Stimulated activated CD4-positive, alpha-beta T cell treated with anti-CD3 and anti-CD28 coated beads, Interleukin-4, amount 100 ng/mL, for 24 hours (primary cell): ENCODE measurements at regions not wholly inside any gene's neighbourhood (a gene's known extent, or its start where the extent isn't known, plus 50 kb on each side); places are given as distances from the start of the nearest gene placed in this dataset.
"Not testable (repeated sequence)": the region's sequence is repeated elsewhere in the genome, so short reads cannot be mapped to it uniquely, and the experiment has no call there.

Experiments used
- DNase-seq: peaks from one replicate; pipeline ENCODE4 v3.0.0-alpha.2; 2020

GRCh38 chr4:42205541-42205940 is 53.1 kb upstream of the BEND4 start:
- DNase-seq: no peak

DNA sequence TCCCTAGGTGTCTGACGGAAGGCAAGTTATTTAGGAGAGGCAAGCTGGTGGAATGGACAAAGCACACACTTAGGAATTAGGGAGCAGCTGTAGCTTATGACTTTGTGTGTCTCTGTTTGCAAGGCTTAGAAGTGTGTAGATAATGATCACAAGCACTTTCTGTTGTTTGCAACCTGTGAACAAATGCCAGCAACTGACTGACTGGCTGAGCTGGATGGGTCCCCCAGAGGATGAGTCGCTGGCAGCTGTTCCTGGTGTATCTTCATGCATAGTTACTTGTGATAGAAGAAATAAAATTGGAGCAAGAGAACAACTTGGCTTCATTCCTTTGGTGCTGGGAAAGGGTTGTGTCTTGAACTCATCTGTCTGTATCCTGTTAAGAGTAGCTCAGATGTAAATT is 64.2 kb upstream of the BEND4 start:
- no peak for DNase-seq

DNA sequence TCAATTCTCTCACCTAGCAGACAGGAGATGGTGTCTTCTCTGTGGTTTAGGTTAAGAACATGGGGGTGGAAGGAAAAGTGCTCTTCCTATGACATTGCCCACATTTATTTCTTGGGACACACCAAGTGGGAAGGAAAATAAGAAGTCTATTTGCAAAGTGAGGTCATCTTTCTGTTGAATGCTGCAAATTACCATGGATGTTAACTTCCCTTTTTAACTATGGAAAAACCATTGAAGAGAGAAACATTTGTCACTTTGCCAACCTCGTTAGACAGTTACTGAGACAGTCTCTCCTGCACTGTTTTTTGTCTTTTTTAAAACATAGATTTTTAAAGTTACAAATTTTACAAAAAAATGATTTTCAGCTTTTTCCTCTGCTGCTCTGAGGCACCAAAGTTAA is 72.8 kb upstream of the BEND4 start:
- DNase-seq: no peak

DNA sequence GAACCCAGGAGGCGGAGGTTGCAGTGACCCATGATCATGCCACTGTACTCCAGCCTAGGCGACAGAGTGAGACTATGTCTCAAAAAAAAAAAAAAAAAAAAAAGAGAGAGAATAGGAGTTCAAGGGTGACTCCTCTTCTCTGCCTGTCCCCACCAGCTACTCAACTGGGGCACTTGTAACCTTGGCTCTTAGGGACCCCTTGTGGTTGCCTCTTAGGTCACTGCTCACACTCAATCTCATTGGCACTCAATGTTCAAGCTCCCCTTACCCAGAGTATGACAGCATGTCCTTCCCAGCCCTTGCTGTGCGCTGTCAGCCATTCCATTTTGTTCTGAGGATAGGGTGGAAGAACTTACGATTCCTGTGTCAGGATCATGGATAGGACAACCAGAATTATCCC is 82.4 kb upstream of the BEND4 start:
- no peak for DNase-seq

DNA sequence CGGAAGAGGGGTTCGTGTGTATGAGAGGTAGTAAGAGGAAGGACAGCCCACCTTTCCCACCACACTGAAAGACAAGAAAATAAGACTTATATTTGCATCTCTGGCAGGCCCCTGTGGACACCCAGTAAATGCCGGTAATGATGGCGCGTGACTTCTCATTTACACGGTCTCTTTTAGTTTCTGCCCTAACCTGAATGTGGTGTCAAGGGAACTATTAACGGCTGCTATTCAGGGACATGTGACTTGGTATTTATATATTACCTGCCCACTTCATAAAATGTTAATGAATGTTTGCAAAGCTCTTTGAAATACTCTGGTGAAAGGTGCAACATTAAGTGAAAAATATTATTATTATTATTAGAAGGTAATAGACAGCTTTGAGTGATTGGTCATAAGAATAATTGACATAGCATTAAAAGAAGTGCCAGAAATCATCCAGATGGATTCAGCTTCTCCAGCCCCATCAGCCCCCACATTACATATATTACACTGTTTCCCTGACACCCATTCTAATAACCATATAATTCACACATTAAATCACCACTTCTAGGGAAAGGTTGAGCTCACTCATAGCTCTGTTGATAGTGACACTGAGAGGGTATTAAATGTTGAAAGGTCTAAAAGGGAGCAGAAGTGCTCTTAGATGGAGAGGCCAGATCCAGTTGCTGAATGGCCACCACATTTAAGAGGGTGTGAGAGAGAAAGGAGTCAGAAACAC is 83.0 kb upstream of the BEND4 start:
- DNase-seq: no peak

DNA sequence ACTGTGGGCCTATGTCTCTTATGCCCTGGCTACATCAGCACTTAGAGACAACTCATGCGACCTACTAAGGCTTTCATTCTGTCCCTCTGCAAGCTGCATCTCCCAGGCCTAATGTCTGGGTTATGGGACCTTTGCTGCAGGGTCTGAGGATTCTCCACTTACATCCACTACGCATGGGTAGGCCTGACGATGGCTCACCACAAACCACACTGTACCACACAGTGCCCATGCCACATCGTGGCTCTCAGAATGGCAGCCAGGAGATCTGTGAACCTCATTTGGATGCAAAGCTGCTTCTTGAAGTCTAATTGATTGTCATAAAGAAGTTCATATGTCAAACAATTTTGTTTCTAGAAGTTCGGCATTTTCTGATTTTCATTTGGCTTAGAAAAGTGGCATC is 84.6 kb upstream of the BEND4 start:
- no peak for DNase-seq

DNA sequence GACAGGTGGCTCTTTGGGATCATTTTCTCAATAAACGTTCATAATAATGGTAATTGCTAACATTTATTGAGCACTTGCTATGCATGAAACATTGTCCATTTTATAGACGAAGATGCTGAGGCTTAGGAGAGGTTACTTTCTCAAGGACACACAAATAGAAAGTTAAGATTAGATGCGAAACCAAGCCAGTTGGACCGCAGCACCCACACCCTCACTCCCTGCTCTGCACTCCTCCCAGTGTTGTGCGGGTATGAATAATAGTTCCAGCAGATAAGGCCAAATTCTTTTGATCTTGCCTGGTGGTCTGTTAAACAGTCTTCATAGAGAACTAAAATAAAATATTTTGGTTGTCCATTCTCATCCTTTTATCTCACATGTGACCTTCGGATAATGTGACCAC is 85.0 kb upstream of the BEND4 start:
- no peak for DNase-seq

DNA sequence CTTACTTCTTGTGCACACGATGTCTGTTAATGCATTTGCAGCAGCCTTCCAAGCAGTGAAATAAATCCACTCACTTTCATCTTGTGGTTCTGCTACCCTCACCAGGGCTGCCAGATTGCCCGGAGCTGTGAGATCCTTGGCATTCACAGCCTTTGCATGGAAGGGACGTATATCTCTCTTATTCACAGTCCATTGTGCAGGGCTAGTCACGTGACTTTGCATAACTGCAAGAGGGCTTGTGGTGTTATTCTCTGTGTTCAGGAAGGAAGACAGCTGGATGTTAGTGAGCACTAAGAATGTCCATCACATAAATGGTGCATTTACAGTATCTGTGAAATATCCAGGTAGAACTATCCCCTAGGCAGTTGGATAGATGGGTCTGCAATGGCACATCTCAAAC is 96.5 kb upstream of the BEND4 start:
- DNase-seq: no peak

DNA sequence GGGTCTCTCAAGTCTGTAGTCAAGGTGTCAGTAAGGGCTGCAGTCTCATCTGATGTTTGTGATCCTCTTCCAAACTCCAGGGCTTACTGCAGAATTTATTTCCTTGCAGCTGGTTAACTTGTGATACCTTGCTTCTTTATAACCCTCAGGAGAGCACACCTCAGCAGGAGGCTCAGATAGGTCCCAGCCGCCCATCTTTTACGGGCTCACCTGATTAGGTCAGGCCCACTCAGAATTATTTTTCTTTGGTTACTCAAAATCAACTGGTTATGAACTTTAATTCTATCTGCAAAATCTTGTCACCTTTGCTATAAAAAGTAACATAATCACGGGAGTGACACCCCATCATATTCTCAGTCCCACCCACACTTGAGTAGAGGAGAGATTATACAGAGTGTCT is 99.9 kb upstream of the BEND4 start:
- DNase-seq: no peak

DNA sequence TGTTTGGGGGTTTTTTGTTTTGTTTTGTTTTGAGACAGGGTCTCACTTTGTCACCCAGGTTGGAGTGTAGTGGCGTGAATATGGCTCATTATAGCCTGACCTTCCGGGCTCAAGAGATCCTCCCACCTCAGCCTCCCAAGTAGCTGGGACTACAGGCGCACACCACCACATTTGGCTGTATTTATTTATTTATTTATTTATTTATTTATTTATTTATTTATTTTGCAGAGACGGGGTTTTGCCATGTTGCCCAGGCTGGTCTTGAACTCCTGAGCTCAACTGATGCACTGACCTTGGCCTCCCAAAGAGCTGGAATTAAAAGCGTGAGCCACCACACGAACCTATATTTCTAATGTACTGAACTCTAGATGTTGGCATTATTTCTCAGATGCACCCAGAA is 105.2 kb upstream of the BEND4 start:
- DNase-seq: not testable (repeated sequence)

DNA sequence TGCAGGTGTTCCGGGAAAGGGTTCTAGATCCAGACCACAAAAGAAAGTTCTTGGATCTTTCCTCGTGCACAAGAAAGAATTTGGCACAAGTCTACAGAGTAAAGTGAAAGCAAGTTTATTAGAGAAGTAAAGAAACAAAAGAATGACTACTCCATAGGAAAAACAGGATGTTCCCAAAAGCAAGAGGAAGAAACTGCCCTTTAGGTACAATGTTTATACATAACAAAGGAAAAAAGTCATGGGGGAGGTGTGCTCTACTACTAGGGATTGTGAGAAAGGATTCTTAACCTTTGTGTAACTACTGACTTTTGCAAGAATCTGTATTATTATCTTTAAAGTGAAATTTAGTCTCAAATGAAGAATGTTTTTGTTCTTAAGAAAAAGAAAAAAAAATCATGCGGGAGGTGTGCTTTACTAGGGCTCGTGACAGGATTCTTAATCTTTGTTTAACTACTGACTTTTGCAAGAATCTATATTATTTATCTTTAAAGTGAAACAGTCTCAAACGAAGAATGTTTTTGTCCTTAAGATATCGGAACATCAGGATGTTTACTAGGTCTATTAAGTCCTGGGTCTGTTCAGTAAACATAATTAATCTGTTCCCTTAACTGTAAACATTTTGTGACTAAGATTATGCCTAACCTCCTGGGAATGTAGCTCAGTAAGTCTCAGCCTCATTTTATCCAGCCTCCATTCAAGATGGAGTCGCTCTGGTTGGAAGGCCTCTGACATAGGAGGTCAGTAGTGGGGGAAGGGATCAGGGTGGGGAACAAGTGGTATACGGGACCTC is 110.4 kb upstream of the BEND4 start:
- no peak for DNase-seq

DNA sequence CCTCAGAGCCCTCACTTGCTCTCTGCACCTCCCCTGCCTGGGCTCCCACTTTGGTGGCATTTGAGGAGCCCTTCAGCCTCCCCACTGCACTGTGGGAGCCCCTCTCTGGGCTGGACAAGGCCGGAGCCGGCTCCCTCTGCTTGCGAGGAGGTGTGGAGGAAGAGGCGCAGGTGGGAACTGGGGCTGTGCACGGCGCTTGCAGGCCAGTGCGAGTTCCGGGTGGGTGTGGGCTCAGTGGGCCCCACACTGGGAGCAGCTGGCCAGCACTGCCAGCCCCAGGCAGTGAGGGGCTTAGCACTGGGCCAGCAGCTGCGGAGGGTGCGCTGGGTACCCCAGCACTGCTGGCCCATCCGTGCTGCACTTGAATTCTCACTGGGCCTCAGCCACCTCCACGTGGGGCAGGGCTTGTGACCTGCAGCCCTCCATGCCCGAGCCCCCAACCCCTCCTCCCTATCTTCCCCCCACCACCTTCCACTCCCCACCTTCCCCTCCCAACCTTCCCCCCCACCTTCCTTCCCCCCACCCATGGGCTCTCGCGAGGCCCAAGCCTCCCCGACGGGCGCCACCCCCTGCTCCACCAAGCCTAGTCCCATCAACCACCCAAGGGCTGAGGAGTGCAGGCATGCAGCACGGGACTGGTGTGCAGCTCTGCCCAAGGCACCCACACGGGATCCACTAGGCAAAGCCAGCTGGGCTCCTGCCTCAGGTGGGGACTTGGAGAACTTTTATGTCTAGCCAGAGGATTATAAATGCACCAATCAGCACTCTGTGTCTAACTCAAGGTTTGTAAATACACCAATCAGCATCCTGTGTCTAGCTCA is 113.5 kb upstream of the BEND4 start:
- no peak for DNase-seq

- no peak for DNase-seq
Observed at GRCh38 chr4:42267724-42268123, 115.3 kb upstream of the BEND4 start.

DNA sequence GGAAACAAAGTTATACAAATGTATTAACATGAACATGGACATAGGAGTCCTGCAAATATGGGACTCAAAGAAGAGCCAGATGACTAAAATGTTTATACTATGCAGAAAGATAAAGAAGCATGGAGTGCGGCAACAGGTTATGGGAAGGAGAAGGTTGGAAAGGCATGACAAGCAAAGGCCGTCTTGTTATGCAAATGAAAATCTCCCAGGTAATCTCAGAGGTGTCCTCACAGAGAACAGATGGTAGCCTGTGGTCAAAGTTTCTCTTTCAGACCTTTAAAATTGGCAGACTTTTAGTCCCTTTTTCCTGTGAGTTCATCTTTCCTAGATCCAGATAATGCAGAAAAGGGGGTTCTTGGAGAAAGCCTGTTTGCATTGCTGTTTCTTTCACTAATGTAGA is 116.4 kb upstream of the BEND4 start:
- no peak for DNase-seq

- no peak for DNase-seq
Observed at GRCh38 chr4:42271096-42271495, 118.6 kb upstream of the BEND4 start.

- no peak for DNase-seq
Observed at GRCh38 chr4:42277291-42277690, 120.0 kb upstream of the SHISA3 start.

DNA sequence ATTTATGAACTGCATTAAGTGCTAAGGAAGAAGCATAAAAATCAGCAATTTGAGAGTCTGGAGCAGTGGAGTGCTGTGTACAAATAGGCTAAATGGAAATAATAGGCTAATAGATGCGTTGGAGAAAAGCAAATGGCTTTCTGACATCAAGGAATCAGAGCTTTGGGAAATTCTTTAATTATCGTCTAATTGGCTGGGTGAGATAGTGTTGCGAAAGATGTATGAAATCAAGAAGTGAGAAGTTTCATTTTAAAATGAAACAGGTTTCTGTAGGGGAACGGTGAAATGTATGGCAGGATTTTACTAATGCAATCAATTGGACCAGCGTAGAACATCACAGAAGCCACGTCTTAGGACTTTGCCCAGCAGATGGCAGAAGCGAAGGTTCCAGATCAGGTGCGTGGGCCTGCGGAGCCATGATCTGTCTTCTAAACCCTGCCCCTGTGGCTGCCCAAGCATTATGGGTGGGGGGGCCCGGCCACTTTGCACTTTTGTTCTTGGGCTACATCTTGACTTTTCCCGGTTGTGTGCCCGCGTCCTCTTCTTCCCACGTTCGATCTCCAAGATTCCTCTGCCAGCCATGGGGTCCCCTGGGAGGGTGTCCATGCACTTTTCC is 118.5 kb upstream of the SHISA3 start:
- DNase-seq: no peak

- DNase-seq: no peak
Observed at GRCh38 chr4:42280327-42281095, 116.8 kb upstream of the SHISA3 start.

GRCh38 chr4:42281324-42282020 is 115.8 kb upstream of the SHISA3 start:
- no peak for DNase-seq

- DNase-seq: peak; percentile 3
Observed at GRCh38 chr4:42282081-42282901, 115.0 kb upstream of the SHISA3 start.

- DNase-seq: no peak
Observed at GRCh38 chr4:42284030-42284429, 113.3 kb upstream of the SHISA3 start.
